NCI-H2107 treated with DMSO at 0.1 percent for 48 hours (cell line): ENCODE measurements at regions not wholly inside any gene's neighbourhood (a gene's known extent, or its start where the extent isn't known, plus 50 kb on each side); places are given as distances from the start of the nearest gene placed in this dataset.

ENCODE experiments used
- DNase-seq: peaks from one replicate; lab custom pipeline; 2025; ENCODE audit not compliant: unreplicated experiment; lab: John Stamatoyannopoulos, UW

DNA sequence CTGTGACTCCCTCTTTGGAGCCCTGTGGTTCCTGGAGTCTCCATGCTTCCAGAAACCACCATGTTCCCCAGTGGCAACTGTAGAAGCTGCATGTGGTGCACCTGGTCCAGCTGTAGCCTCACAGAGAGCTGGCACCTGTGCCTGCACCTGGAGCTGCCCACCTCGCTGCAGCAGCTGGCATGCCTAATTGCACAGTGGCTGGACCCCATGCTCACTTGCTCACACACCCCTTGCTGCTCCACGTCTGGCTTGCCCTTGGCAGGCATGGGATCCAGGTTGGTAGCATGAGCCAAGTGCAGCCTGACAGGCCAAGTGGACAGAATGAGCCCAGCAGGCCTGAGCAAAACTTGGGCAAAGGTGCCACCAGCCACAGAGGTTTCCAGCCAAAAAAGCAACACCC, 680.1 kb downstream of the MATN1 start:
- DNase-seq = no peak

DNA sequence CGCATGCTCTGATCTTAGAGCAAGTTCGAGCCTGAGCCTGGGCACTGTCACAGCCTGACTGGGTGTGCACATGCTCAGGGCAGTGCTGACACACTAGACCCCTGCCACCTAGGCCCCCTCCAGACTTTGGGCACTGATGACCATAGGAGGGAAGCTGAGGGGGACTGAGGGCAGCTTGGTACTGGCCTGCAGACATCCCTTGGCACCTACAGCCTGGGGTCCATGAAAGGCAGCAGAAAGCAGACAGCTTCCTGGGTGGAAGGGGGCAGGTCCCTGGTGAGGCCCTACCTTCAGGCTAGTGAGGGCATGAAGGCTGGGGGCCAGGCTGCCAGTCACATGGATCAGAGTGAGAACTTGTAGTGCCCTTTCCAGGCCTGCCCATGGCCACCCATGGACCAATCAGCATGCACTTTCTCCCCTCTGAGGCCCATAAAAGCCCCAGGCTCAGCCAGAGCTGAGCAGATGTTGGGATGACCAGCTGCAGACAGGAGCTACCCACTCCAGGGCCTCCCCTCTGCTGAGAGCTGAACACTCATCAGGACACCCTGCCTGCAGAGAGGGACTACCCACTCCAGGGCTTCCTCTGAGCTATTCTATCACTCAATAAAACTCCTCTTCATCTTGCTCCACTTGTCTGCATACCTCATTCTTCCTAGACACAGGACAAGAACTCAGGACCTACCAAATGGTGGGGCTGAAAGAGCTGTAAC, 680.8 kb downstream of the MATN1 start:
- DNase-seq = no peak

DNA sequence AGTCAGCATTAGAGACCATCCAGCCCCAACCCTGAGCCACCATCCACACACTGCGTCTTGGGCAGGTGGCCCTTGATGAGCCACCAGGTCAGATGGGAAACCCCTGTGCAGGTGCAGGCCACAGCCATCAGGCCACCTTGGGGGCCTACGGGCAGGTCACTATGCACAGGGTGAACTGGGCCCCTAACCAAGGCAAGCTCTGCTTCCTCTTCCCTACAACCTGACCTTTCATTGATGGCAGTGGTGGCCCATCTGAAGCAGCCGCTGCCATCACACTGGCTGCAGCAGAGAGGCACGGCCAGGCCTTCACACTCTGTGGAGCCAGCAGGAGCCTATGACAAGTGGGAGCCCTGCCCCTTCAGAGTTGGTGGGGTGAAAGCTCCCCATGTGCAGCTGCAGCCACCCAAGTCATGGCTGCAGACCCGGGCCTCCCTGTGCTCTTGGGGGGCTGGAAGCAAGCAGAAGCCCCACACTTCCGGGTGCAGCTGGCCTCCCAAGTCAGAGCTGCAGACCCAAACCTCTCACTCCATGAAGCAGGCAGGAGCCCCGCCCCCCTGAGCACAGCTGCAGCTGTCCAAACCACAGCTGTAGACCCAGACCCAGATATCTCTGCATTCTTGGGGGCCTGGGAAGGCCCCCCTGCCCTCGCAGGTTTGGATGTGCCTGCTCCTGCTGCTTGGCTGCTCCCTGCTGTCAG, 681.5 kb downstream of the MATN1 start:
- no peak for DNase-seq

DNA sequence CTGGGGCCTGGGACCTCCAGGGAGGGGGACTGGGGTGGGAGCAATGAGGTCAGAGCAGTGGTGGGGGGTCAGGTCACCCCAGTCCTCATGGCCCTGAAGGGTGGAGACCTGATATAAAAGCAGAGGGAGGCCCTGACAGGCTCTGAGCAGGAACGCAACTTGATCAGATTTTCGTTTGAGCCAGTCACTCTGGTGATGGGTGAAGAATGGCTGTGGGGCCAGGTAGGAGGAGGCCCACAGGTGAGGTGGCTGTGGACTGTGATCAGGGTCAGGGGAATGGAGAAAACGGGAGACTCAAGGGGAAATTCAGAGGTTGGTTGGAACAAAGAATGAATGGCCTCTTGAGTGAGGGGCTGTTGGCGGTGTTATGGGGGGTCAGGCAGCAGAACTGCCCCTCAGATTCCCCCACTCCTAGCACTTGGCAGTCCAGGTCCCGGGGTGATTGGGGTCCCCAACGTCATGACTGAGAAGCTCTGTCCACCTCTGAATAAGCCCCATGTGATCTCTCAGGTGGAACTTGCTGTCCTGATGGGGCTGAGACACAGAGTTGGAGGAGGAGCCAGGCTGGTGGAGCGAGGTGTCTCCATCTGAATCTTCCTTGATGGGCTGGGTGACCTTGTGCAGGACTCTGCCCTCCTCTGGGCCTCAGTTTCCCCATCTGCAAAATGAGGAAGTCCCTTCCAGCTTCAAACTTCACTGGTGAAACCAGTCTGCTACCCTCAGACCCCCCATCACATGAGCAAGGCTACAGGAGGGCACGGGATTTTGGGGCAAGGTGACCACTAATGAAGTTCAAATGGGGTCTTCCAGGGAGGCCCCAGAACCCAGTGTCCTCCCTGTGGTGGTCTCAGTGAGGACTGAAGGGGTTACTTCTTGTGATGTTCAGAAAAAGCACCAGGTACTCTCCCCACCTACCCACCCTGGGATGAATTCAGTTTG, 683.0 kb downstream of the MATN1 start:
- no peak for DNase-seq

DNA sequence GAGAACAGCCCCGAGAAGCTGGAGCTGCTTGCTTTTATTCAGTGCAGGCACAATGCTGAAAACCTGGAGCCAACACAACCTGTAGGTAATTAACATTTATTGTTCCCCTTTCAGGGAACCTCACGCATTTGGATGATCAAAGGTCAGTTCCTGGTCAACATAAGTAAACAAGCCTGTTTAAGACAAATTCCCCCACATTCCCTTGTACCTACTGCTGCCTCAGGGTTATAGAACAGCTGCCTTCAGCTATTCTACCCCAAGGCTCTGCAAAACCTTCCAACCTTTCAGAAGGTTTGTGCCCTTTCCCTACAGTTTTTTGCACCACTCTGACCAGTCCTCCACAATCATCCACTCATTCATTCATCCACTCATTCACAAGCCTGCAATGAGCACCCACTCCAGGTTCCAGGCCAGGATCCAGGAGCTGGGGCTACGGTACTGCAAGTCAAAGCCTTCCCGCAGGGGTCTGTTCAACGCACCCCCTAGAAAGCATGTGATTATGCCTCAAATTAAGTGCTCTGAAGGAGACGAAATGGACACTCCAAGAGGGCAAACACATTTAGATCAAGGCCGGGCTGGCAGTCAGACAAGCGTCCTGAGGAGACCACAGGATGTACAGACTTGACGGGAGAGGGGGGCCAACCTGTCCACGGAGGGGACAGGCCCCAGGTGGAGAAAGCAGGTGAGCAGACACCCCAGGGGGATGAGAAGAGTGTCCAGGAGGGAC, 683.9 kb downstream of the MATN1 start:
- no peak for DNase-seq

DNA sequence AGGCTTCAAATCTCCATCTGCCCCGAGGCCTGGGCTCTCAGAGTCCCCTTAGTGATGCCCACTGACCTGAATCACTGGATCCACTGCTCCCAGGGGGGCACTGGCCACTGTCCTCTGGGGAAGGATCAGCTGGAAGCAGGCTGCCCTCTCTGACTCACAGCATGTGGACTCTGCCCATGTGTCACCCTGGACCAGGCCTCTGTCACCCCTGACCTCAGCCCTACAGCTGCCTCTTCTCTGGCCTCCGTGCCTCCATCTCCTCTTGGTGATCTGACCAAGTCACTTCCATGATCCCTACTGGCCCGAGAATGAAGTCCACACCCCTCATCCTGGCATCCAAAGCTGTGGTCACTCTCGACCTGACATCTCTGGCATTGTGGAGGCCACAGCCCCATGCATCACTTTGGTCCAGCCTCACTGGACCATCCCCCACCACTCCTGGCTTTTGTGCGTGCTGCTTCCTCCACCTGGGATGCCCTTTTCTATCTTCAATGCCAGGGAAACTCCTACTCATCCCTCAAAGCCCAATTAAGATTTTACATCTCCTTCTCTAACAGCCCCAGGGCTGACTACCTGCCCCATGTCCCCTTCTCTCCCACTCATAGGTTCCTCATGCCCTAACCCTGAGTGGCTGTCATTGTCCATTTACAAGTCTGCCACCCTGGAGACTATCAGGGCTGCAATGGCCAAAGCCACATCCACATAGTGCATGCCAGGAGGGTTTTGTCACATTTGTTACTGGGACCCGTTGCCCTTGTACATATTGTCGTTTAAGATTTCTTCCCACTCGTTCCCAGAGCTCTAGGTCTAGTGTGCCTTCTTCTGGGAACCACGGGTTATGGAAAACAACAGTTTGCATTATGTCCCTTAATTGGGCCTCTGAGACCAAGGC, 685.0 kb downstream of the MATN1 start:
- DNase-seq = no peak

DNA sequence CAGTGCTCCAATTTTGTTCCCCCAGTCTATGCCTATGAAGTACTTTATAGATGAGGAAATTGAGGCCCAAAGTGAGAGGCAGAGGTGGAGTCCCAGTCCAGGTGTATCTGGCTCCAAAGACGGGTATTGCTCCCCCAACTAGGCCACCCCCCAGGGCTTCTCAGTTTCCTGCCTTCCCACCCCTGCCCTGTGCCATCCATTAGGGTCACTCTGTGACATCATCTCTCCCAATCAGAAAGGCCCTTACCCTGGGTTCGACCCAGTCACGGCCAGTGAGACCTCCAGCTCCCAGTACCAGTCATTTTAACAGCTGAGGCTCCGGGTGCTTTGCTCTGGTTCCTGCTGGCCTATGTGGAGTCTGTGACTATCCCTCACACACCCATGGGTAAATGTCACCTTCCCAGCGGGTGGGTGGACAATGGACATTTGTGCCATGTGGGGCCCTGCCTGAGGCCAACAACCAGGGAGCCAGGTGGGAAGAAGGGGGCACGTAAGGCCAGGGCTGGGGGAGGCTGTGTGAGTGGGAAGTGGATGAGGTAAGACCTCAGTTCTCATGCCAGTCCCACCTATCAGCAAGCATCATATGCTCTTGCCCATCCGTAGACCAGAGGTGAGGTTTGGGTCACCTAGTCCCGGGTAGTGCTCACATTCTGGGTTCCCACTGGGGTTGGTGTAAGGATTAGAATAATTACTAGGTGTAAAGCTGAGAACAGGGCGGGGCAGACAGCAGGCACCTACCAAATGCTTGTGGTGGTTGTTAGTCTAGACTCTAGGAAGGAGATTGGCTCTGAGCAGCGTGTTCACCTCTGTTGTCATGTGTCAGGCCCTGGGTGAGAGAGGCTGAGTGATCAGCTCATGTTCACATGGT, 685.9 kb downstream of the MATN1 start:
- no peak for DNase-seq

DNA sequence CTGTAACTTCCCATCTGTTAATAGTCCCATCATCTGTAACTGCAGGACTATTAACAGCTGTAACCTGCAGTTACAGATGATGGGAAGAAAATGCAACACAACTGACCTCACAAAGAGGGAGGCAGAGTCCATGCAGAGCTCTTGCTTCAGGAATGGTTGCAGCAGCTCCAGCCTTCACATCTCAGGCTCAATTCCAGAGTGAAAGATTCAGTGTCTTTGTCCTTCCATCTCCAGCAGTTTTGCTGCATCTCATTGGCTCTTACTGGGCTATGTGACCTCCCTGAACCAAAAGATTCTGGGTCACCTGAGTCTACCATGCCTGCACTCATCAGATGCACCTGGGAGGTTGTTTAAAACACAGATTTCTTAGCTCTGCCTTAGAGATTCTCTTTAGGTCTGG, 686.7 kb downstream of the MATN1 start:
- DNase-seq = no peak

DNA sequence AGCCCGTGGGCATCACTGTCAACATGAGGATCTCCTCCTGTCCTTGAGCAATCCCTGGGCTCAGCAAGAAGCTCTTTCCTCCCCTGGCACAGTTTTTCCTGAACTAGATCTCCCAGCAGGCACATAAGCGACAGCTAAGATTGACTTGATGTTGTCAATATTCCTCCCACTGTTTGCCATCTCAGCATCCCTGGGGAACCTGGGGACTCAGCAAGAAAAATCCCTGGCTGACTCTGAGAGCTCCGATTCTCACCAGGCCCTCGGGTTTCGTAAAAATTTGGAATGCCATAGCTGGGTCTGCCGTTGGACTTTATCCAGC, 687.2 kb downstream of the MATN1 start:
- DNase-seq = no peak

DNA sequence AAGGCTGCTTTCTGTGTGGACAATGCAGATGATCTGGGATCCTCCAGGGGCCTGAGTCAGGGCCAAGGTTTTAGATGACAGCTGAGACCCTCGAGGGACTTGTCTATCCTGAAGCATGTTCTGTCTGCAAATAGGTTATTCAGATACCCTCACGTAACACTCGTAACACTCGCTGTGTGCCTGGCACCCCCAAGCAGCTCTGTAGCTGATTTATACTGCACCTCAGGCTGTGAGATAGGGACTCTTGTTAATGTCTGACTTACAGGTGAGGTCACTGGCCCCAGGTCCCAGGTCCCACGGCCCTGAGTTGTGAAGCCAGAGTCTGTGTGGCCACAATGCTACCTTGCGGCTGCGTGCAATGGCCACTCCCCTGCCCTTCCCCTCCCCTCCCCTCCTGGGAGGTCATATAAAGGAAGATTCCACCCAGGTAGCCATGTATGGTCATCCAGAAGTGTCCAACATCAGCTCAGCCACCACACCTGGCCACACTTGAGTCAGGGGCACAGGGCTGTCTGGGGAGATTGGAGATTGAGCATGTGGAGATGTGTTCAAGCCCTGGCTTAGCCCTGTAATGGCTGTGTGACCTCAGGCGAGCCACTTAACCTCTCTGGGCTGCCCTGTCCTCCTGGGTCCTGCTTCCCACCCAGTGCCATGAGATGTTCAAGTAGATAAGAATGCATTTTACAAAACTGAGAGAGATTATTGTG, 687.7 kb downstream of the MATN1 start:
- DNase-seq = no peak

DNA sequence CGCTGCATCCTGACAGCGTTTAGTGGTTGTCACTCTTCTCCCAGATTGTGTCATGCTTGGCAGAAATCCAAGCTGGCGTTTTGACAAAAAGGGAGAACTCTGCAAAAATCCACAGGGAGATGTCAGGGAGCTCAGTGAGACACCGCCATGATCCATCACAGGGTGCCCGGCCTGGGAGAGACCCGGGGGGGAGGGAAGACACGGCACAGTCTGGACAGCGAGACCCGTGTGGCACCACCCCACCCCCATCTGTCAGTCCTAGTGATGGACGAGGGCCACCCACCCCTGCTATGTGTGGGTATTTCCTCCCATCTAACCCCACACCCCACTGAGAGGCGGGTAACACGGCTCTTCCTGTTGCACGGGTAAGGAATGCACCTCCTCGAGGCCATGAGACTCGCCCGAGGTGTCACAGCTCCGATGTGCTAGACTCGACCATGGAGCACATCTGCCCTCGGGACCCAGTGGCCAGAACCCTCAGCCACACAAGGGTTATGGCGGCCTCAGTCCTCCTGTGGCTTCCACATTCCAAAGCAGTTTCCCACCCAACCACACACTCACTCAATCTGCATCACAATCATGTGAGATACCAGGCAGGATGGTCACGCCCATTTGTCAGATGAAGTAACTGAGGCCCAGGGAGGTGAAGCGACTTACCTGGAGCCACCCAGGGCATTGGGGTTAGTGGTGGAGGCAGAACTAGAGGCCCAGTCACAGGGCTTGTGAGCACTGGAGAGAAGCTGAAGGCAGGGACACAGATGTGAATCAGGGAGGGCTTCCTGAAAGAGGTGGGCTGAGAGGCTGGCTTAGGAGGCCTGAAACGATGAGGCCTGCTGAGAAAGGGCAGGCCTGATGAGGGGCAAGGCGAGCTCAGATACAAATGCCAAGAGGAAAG, 688.5 kb downstream of the MATN1 start:
- no peak for DNase-seq

DNA sequence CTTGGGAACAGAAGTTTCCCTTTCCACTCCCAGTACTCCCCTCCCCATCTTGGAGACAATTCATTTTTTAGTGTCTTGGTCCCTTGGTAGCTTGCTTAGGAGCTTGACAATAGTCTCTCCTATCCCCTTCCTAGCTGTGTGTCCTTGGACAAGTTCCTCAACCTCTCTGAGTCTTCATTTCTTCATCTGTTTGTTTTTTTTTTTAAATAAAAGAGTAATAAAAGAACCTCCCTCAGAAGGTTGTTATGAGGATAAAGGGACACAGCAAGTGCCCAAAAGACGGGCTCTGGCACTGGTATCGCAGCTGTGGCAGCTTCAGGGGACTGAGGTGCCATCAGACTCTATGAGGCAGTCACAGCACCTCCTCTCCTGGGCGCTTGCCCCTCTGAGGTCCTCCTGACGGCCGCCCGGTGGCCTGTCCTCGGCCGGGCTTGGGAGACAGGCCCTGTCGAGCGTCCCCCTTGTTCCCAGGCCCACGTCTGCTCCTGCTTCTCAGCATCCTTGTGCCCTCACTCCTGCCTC, 689.2 kb downstream of the MATN1 start:
- DNase-seq = no peak

DNA sequence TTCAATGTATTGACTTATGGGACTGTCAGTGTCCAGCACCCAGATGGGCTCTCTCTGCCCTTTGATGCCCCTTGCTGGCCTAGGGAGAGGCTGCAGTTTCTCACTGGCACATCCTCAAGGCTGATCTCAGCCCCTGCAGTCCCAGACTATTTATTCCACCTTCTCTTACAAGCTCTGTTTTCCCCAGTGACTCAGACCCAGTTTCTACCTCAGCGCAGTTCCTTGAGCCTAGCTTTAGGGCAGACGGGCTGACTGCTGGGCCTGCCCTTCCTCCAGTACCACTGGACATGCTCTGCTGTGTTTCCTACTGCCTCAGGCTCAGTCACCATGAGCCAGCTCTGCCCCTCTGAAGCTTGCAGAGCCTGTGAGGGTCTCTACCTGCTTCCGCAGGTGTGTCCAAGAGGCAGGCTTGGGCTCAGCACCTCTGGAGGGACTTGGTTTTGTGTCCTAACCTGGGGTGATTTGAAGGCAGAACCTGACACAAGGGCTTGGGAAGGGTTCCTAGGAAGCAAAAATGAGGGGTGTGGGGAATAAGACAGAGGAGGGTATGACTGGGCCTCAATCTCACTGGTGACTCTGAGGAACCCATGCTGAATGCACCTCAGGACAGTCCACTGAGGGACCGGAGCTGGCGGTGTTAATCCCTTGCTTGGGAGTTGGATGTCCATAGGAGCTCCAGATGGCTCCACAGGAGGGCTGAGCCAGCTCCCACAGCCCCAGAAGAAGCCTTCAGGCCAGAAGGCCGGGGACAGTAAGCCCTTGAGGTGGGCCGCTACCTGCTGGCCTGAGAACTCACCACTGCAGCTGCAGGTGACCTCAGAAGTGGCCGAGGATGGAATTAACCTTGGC, 689.9 kb downstream of the MATN1 start:
- DNase-seq = no peak

DNA sequence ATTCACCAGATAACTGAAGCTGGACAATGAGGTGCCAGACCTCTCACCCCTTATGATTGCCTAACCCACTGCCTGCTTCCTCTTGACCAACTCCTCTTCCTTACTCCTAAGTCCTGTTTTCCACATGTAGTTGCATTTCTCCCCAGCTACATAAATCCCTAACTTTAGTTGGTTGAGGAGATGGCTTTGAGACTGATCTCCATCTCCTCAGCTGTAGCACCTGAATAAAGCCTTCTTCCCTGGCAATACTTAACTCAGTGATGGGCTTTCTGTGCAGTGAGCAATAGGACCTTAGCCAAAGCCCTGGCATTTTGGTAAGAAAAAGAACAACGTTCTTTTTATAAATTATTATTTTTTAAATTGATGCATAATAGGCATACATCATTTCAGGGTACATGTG, 691.1 kb downstream of the MATN1 start:
- DNase-seq = no peak

DNA sequence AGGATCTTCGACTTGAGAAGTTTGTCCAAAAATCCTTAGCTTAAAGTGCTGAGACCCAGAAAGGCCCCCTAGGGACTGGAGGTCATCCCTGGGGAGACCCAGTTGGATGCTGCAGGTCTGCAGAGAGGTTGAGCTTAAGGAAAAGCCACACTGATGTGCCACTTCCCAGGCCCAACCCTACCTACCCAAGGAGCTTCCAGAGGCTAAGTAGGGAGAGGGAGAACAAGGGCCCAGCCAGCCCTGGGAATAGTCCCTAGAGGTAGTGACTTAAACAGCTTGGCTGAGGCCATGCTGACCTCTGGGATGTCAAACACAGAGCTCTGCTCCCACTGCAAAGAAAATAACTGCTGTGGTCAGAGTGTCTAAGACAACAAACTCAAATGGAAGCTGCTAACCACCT, 693.7 kb downstream of the MATN1 start:
- DNase-seq = no peak

DNA sequence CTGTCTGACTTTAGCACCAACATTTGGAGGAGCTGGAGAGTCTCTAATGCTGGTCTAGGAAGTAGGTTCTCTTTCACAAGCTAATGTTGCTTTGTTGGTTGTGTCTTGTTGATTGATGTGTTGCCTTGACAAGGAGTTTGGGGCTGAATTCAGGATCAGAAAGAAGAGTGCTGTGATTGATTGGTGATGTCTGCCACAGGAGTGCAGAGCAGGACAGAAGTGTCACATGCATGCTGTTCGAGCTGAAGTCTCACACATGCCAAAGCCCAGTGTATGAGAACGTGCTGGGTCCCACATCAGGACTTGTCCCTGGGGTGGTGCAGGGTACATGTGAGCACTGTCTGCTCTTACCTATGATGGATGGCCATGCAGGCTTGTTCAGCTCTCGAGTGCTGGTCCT, 694.4 kb downstream of the MATN1 start:
- DNase-seq = no peak

DNA sequence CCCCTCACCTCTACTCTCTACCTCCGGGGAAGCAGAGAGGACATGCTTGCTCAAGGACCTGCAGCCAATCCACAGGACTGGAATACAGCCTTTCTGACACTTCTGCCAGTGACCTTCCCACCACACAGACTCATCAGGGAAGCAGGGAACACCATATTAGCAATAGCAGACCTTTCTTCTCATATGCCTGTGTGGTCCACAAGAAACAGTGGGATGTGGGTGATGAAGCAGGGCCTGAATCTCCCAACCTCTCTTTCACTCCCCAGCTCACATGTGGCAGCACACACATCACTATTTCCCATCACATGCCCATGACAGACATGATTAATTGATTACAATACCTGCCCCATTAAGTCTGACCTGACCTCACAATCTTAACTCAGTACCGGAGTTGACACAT, 695.1 kb downstream of the MATN1 start:
- no peak for DNase-seq
